Endodermal cell (in vitro differentiated cells): ENCODE measurements at regions not wholly inside any gene's neighbourhood (a gene's known extent, or its start where the extent isn't known, plus 50 kb on each side); places are given as distances from the start of the nearest gene placed in this dataset.

Experiments
- DNase-seq: peaks from one replicate; pipeline ENCODE4 v3.0.0-alpha.2; 2017
- H3K27ac ChIP-seq: 2 replicates; pipeline ENCODE4 v1.5.1; 2013; ENCODE audit warnings: mild to moderate bottlenecking, low read depth, low read length, moderate library complexity
- H3K27me3 ChIP-seq: 2 replicates; pipeline ENCODE4 v1.6.1; 2013; ENCODE audit warnings: mild to moderate bottlenecking, low read length, moderate library complexity; ENCODE audit not compliant: insufficient read depth, control insufficient read depth, poor library complexity, severe bottlenecking
- H3K36me3 ChIP-seq: 2 replicates; pipeline ENCODE4 v1.7.0; 2013; ENCODE audit warnings: mild to moderate bottlenecking, low read length, moderate library complexity; ENCODE audit not compliant: control insufficient read depth, insufficient read depth
- H3K4me1 ChIP-seq: one replicate; pipeline ENCODE4 v1.7.0; 2013; ENCODE audit warnings: low read length; ENCODE audit not compliant: control insufficient read depth, insufficient read depth
- H3K4me3 ChIP-seq: 2 replicates; pipeline ENCODE4 v1.5.1; 2013; ENCODE audit warnings: mild to moderate bottlenecking, low read length, moderate library complexity
- H3K9ac ChIP-seq: 2 replicates; pipeline ENCODE4 v1.6.1; 2013; ENCODE audit warnings: mild to moderate bottlenecking, low read length, moderate library complexity; ENCODE audit not compliant: poor library complexity, severe bottlenecking; ENCODE audit errors: extremely low read depth
- H3K9me3 ChIP-seq: 2 replicates; pipeline ENCODE4 v1.6.1; 2013; ENCODE audit warnings: mild to moderate bottlenecking, low read length, moderate library complexity; ENCODE audit not compliant: control insufficient read depth
- H3K27ac Mint-ChIP-seq: 2 replicates; pipeline ENCODE4 v1.8.0; 2020; ENCODE audit warnings: mixed read lengths
- H3K27me3 Mint-ChIP-seq: 2 replicates; pipeline ENCODE4 v1.8.0; 2021; ENCODE audit warnings: mild to moderate bottlenecking, mixed read lengths; ENCODE audit not compliant: insufficient read depth
- H3K36me3 Mint-ChIP-seq: 2 replicates; pipeline ENCODE4 v1.8.0; 2020; ENCODE audit warnings: low read depth, mixed read lengths
- H3K4me1 Mint-ChIP-seq: 2 replicates; pipeline ENCODE4 v1.8.0; 2020; ENCODE audit warnings: mixed read lengths
- H3K4me3 Mint-ChIP-seq: 2 replicates; pipeline ENCODE4 v1.8.0; 2020; ENCODE audit warnings: mild to moderate bottlenecking, moderate library complexity, mixed read lengths
- H3K9me3 Mint-ChIP-seq: 2 replicates; pipeline ENCODE4 v1.8.0; 2020; ENCODE audit warnings: mild to moderate bottlenecking, mixed read lengths
- CTCF ChIP-seq: fragments of 200-600 bp; sonication (generic); conservative IDR thresholded peaks from 2 replicates; pipeline ENCODE4 v1.5.0; 2021; ENCODE audit warnings: antibody characterized with exemption, mild to moderate bottlenecking
- WGBS, 2 experiments: methylation state at CpG; one replicate each; pipeline versions ENCODE4 v1.1.5 to v1.1.7; 2013; ENCODE audit warnings: missing lambda C conversion rate in 2 of 2, mixed read lengths in 1 of 2; ENCODE audit not compliant: insufficient coverage in 1 of 2, insufficient read length in 1 of 2; 5-methylcytosine and 5-hydroxymethylcytosine counted together

GRCh38 chr4:55248756-55249155 lies 97.3 kb upstream of the SRD5A3 start:
- H3K27me3 ChIP-seq = no peaks in the 10 kb centered on the region
- H3K9me3 Mint-ChIP-seq = no peaks in the 10 kb centered on the region
- no peak overlapping the region for H3K4me3 ChIP-seq
- DNase-seq = no peak
- H3K36me3 ChIP-seq = no peaks in the 10 kb centered on the region
- no peaks in the 10 kb centered on the region for H3K36me3 Mint-ChIP-seq
- no peak overlapping the region for H3K27ac ChIP-seq
- TF ChIP-seq CTCF = no peak
- H3K4me1 Mint-ChIP-seq = peaks cover 20% of the 10 kb centered on the region
- no peak overlapping the region for H3K4me3 Mint-ChIP-seq
- no peaks in the 10 kb centered on the region for H3K9me3 ChIP-seq
- no peaks in the 10 kb centered on the region for H3K4me1 ChIP-seq
- no peak overlapping the region for H3K9ac ChIP-seq
- WGBS, 2 experiments = 88 to 90% methylated on average over 6 of the region's 6 CpGs
- H3K27ac Mint-ChIP-seq = no peak overlapping the region
- H3K27me3 Mint-ChIP-seq = no peaks in the 10 kb centered on the region

GRCh38 chr4:55249476-55249875 lies 96.6 kb upstream of the SRD5A3 start:
- H3K36me3 ChIP-seq = no peaks in the 10 kb centered on the region
- Mint-ChIP-seq H3K27ac (no peak overlapping the region), H3K4me1 (peaks cover 24% of the 10 kb centered on the region), H3K4me3 (no peak overlapping the region), H3K9me3 (no peaks in the 10 kb centered on the region), H3K27me3 (no peaks in the 10 kb centered on the region), H3K36me3 (no peaks in the 10 kb centered on the region)
- DNase-seq = no peak
- H3K4me3 ChIP-seq = no peak overlapping the region
- no peaks in the 10 kb centered on the region for H3K4me1 ChIP-seq
- H3K27me3 ChIP-seq = no peaks in the 10 kb centered on the region
- no peaks in the 10 kb centered on the region for H3K9me3 ChIP-seq
- H3K9ac ChIP-seq = no peak overlapping the region
- 94 to 97% methylated on average over 3 of the region's 3 CpGs for WGBS, 2 experiments
- no peak for TF ChIP-seq CTCF
- H3K27ac ChIP-seq = no peak overlapping the region

- Histone ChIP-seq H3K4me3 (no peak overlapping the region), H3K9me3 (no peaks in the 10 kb centered on the region), H3K27ac (no peak overlapping the region), H3K9ac (no peak overlapping the region), H3K36me3 (no peaks in the 10 kb centered on the region), H3K4me1 (peaks cover 8% of the 10 kb centered on the region), H3K27me3 (no peaks in the 10 kb centered on the region)
- TF ChIP-seq CTCF = no peak
- Mint-ChIP-seq H3K27ac (no peak overlapping the region), H3K27me3 (no peaks in the 10 kb centered on the region), H3K4me1 (peaks cover 38% of the 10 kb centered on the region), H3K9me3 (no peaks in the 10 kb centered on the region), H3K4me3 (no peak overlapping the region), H3K36me3 (no peaks in the 10 kb centered on the region)
- DNase-seq = no peak
- 65 to 73% methylated on average over 4 of the region's 4 CpGs for WGBS, 2 experiments
Observed at GRCh38 chr4:55251342-55251741, 94.7 kb upstream of the SRD5A3 start.
